GM06990 (cell line): ENCODE measurements at regions not wholly inside any gene's neighbourhood (a gene's known extent, or its start where the extent isn't known, plus 50 kb on each side); places are given as distances from the start of the nearest gene placed in this dataset.
A peak's percentile ranks its signal among the peaks of the same experiment; 100 is the strongest.

ENCODE experiments used
- DNase-seq: peaks from one replicate; pipeline ENCODE4 v3.0.0-alpha.2; 2011; ENCODE audit not compliant: insufficient read length; ENCODE audit errors: extremely low read depth
- H3K27me3 ChIP-seq: replicated peaks from 2 replicates; pipeline ENCODE4 v1.6.0; 2011; ENCODE audit warnings: low read length; ENCODE audit not compliant: control insufficient read depth, insufficient read depth
- H3K36me3 ChIP-seq: 2 replicates; pipeline ENCODE4 v1.5.1; 2011; ENCODE audit warnings: low read length; ENCODE audit not compliant: control insufficient read depth, insufficient read depth
- H3K4me3 ChIP-seq: replicated peaks from 2 replicates; pipeline ENCODE4 v1.5.1; 2011; ENCODE audit warnings: low read depth, mild to moderate bottlenecking, control low read depth, low read length
- CTCF ChIP-seq: IDR thresholded peaks from 2 replicates; pipeline ENCODE4 v1.5.1; 2011; ENCODE audit warnings: low read length, control low read depth, mild to moderate bottlenecking, inconsistent platforms; ENCODE audit not compliant: insufficient read depth, poor library complexity, severe bottlenecking

GRCh38 chr18:4631239-4631638 lies 176.1 kb upstream of the DLGAP1 start:
- Histone ChIP-seq H3K36me3 (no peaks in the 10 kb centered on the region), H3K27me3 (no peaks in the 10 kb centered on the region), H3K4me3 (no peak overlapping the region)
- TF ChIP-seq CTCF: no peak
- no peak for DNase-seq

- TF ChIP-seq CTCF: no peak
- no peaks in the 10 kb centered on the region for H3K36me3 ChIP-seq
- H3K4me3 ChIP-seq: no peak overlapping the region
- DNase-seq: no peak
- no peaks in the 10 kb centered on the region for H3K27me3 ChIP-seq
Measured at GRCh38 chr18:4605212-4605611, 150.1 kb upstream of the DLGAP1 start.

GRCh38 chr18:4603955-4604354 lies 148.8 kb upstream of the DLGAP1 start:
- no peak for TF ChIP-seq CTCF
- Histone ChIP-seq H3K4me3 (no peak overlapping the region), H3K36me3 (no peaks in the 10 kb centered on the region), H3K27me3 (no peaks in the 10 kb centered on the region)
- no peak for DNase-seq

GRCh38 chr18:4599312-4599711 lies 144.2 kb upstream of the DLGAP1 start:
- DNase-seq: peak; percentile 12
- peak; percentile 3 for TF ChIP-seq CTCF
- H3K4me3 ChIP-seq: no peak overlapping the region
- no peaks in the 10 kb centered on the region for H3K36me3 ChIP-seq
- H3K27me3 ChIP-seq: no peaks in the 10 kb centered on the region

- TF ChIP-seq CTCF: no peak
- Histone ChIP-seq H3K36me3 (no peaks in the 10 kb centered on the region), H3K4me3 (no peak overlapping the region), H3K27me3 (no peaks in the 10 kb centered on the region)
- DNase-seq: no peak
Measured at GRCh38 chr18:4597301-4597700, 142.2 kb upstream of the DLGAP1 start.

- no peak for TF ChIP-seq CTCF
- H3K27me3 ChIP-seq: no peaks in the 10 kb centered on the region
- DNase-seq: no peak
Measured at GRCh38 chr18:4593895-4594294, 138.8 kb upstream of the DLGAP1 start.

More at GRCh38 chr18:4593895-4594294, 138.8 kb upstream of the DLGAP1 start:
- no peak overlapping the region for H3K4me3 ChIP-seq
- H3K36me3 ChIP-seq: no peaks in the 10 kb centered on the region
